Heart left ventricle (tissue), 16 donors: ENCODE measurements at regions not wholly inside any gene's neighbourhood (a gene's known extent, or its start where the extent isn't known, plus 50 kb on each side); places are given as distances from the start of the nearest gene placed in this dataset.

Source experiments
- ATAC-seq, 4 donors: fragments of 200-7000 bp; cut with Tn5 transposase; one replicate each; pipeline ENCODE4 v1.9.1; 2020 to 2022; ENCODE audit warnings: moderate library complexity in 4 of 4, mild to moderate bottlenecking in 3 of 4, moderate number of reproducible peaks in 1 of 4
- DNase-seq, 5 donors: peaks; one replicate each; pipeline ENCODE4 v3.0.0-alpha.2; 2020
- H3K27ac ChIP-seq, 12 donors: fragments of 200-600 bp; sonication (generic) in 4 of 12; one replicate each; pipeline versions ENCODE4 v1.5.0 to v1.8.0; 2016 to 2022; ENCODE audit warnings: mild to moderate bottlenecking in 2 of 12
- H3K27me3 ChIP-seq, 9 donors: fragments of 200-600 bp; sonication (generic) in 2 of 9; one replicate each; pipeline versions ENCODE4 v1.5.1 to v1.8.0; 2016 to 2022; ENCODE audit warnings: mild to moderate bottlenecking in 3 of 9
- H3K36me3 ChIP-seq, 9 donors: fragments of 200-600 bp; sonication (generic) in 2 of 9; one replicate each; pipeline versions ENCODE4 v1.5.0 to v1.8.0; 2018 to 2022; ENCODE audit warnings: mild to moderate bottlenecking in 2 of 9
- H3K4me1 ChIP-seq, 12 donors: fragments of 200-600 bp; sonication (generic) in 4 of 12; one replicate each; pipeline versions ENCODE4 v1.5.0 to v1.8.0; 2016 to 2022; ENCODE audit warnings: mild to moderate bottlenecking in 3 of 12
- H3K4me3 ChIP-seq, 12 donors: fragments of 200-600 bp; sonication (generic) in 4 of 12; one replicate each; pipeline versions ENCODE4 v1.5.0 to v1.8.0; 2017 to 2022; ENCODE audit warnings: mild to moderate bottlenecking in 9 of 12, moderate library complexity in 4 of 12
- H3K9me3 ChIP-seq, 12 donors: fragments of 200-600 bp; sonication (generic) in 4 of 12; one replicate each; pipeline versions ENCODE4 v1.5.0 to v1.8.0; 2016 to 2022; ENCODE audit warnings: mild to moderate bottlenecking in 1 of 12
- CTCF ChIP-seq, 12 donors: fragments of 200-600 bp; sonication (generic) in 4 of 12; IDR thresholded peaks; one replicate each; pipeline versions ENCODE4 v1.5.0 to v1.8.0; 2018 to 2022; ENCODE audit warnings: antibody characterized with exemption in 12 of 12, mild to moderate bottlenecking in 5 of 12
- POLR2A ChIP-seq, 2 donors: fragments of 450-650 bp; IDR thresholded peaks; one replicate each; pipeline ENCODE4 v1.6.1; 2017; ENCODE audit warnings: antibody characterized with exemption in 2 of 2, mild to moderate bottlenecking in 2 of 2, moderate library complexity in 2 of 2
- WGBS, 4 donors: extraction: QIAGEN DNeasy Blood & Tissue Kit in 2 of 4; methylation state at CpG; one replicate each; pipeline versions ENCODE4 v1.1.5 to v1.1.7; 2013 to 2018; 5-methylcytosine and 5-hydroxymethylcytosine counted together
- intact Hi-C, 10 donors: fragments of 100-400 bp; cut with DNase I; formaldehyde crosslinking; loops; one replicate each; pipeline versions ENCODE4 v1.11.1 to v1.14.2; 2022
- donor health status: ischemic (EF 13 %, LVEDD 7.1; RV severe dilation, severe dysfunction).
- donor health status: healthy with polysubstance abuse.
- donor health status: DM: no; HTN: yes; CAD: no.
- donor health status: DM: no; HTN: no; CAD: no.
- donor health status: ischemic (EF 25% LVEDD 6.9; RV normal size, moderate dysfunction).
- donor health status: ischemic (EF 25% LVEDD 5.7; RV mildly dilated, moderate dysfunction).
- donor health status: healthy.
- donor health status: DM: yes; HTN: yes; CAD: no.
- donor health status: ischemic (EF 35%, LVEDD 5.7; RV mildly dilated, moderate dysfunction).
- donor health status: nonischemic (EF 11% LVEDD 7.7; RV severe dilation, severe dysfunction).
- donor health status: DM: yes; HTN: yes; CAD: no.
- donor health status: PGD.
- donor health status: ischemic (EF 29% LVEDD 5.4; RV normal size, mild dysfunction).
- donor health status: nonischemic (EF 23%, LVEDD 6.1; RV moderate dilation, normal function).

GRCh38 chr1:115186711-115187265, 97.5 kb upstream of the TSPAN2 start:
- WGBS, 4 donors, result 60 to 77% (median 71%) methylated on average over 8 of the region's 8 CpGs
- H3K4me1 ChIP-seq, result peaks cover 4 to 60% (median 24%) of the 10 kb centered on the region in 12 donors
- no peak overlapping the region for H3K4me3 ChIP-seq
- no peaks in the 10 kb centered on the region for H3K27me3 ChIP-seq
- no peak for DNase-seq
- H3K27ac ChIP-seq, result peak overlapping the region in 3 of 12 donors; percentile 4 to 89 (median 83)
- H3K9me3 ChIP-seq, result no peaks in the 10 kb centered on the region
- intact Hi-C loops, result no loop called here
- H3K36me3 ChIP-seq, result no peaks in the 10 kb centered on the region
- TF ChIP-seq CTCF (IDR thresholded peaks at IDR 0.05) (no peak), POLR2A (IDR thresholded peaks at IDR 0.05) (no peak)
- ATAC-seq, result no peak

GRCh38 chr1:115185336-115185735, 96.0 kb upstream of the TSPAN2 start:
- Histone ChIP-seq H3K4me3 (peak overlapping the region in 3 of 12 donors; percentile 9 to 22 (median 12)), H3K27me3 (no peaks in the 10 kb centered on the region), H3K4me1 (peaks cover 4 to 51% (median 23%) of the 10 kb centered on the region in 12 donors), H3K27ac (peak overlapping the region; percentile 79 to 96 (median 88)), H3K9me3 (no peaks in the 10 kb centered on the region), H3K36me3 (no peaks in the 10 kb centered on the region)
- no peak for DNase-seq
- no peak for TF ChIP-seq CTCF (IDR thresholded peaks at IDR 0.05)
- no peak for TF ChIP-seq POLR2A (IDR thresholded peaks at IDR 0.05)
- 70 to 79% (median 74%) methylated on average over 4 of the region's 4 CpGs for WGBS, 4 donors
- ATAC-seq, result peak in 3 of 4 donors; percentile 0 to 23 (median 5)
- intact Hi-C loops, result loop anchor here in 1 of 10 donors (2.0 kb wide), 1 partner anchor 65 kb away; no protein-coding TSS in a partner anchor

DNA sequence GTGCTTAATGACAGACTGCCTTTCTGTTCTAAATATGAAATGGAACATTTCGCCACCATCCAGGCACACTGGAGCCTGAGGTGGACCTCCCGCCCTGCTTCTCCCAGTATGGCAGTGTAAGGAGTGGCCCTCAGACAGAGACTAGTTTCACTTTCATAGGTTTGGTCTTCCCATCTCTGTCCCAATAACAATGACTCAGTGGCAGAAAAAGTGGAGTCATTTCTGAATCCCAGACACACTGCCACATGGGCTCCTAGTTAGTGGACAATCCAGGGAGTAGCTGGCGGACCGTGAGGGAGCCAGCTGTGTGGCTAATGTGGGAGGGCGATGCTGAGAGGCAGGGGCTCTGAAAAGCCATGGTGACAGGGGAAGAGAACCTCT, 95.6 kb upstream of the TSPAN2 start:
- intact Hi-C loops, result loop anchor here in 1 of 10 donors (2.0 kb wide), 1 partner anchor 66 kb away; no protein-coding TSS in a partner anchor
- no peaks in the 10 kb centered on the region for H3K36me3 ChIP-seq
- no peaks in the 10 kb centered on the region for H3K27me3 ChIP-seq
- no peak for TF ChIP-seq CTCF (IDR thresholded peaks at IDR 0.05)
- no peak for TF ChIP-seq POLR2A (IDR thresholded peaks at IDR 0.05)
- H3K4me1 ChIP-seq, result peaks cover 4 to 47% (median 19%) of the 10 kb centered on the region in 12 donors
- no peaks in the 10 kb centered on the region for H3K9me3 ChIP-seq
- 61 to 84% (median 71%) methylated on average over 5 of the region's 5 CpGs for WGBS, 4 donors
- peak in 2 of 5 donors; percentile 47 to 78 for DNase-seq
- H3K4me3 ChIP-seq, result peak overlapping the region in 5 of 12 donors; percentile 7 to 24 (median 12)
- H3K27ac ChIP-seq, result peak overlapping the region; percentile 79 to 96 (median 88)
- peak; percentile 73 to 91 (median 86) for ATAC-seq

GRCh38 chr1:115184260-115184950, 95.1 kb upstream of the TSPAN2 start:
- peak in 2 of 5 donors; percentile 39 to 47 for DNase-seq
- Histone ChIP-seq H3K27ac (peak overlapping the region; percentile 79 to 96 (median 88)), H3K27me3 (no peaks in the 10 kb centered on the region), H3K9me3 (no peaks in the 10 kb centered on the region), H3K4me3 (peak overlapping the region in 3 of 12 donors; percentile 7 to 24 (median 9)), H3K36me3 (no peaks in the 10 kb centered on the region), H3K4me1 (peaks cover 4 to 41% (median 17%) of the 10 kb centered on the region in 12 donors)
- 34 to 47% (median 41%) methylated on average over 5 of the region's 5 CpGs for WGBS, 4 donors
- intact Hi-C loops, result loop anchor here in 1 of 10 donors (2.0 kb wide), 1 partner anchor 66 kb away; no protein-coding TSS in a partner anchor
- peak in 2 of 12 donors; percentile 13 to 22 for TF ChIP-seq CTCF (IDR thresholded peaks at IDR 0.05)
- no peak for TF ChIP-seq POLR2A (IDR thresholded peaks at IDR 0.05)
- peak; percentile 83 to 93 (median 88) for ATAC-seq
